ENCODE measurements at regions not wholly inside any gene's neighbourhood (a gene's known extent, or its start where the extent isn't known, plus 50 kb on each side); places are given as distances from the start of the nearest gene placed in this dataset.

GRCh38 chr10:23693925-23694324 lies 255.1 kb downstream of the OTUD1 start:
- Histone ChIP-seq H3K4me3 (ENCODE audit: low read depth, low read length) (no peak overlapping the region), H3K27me3 (ENCODE audit: control insufficient read depth, insufficient read depth, low read length) (peaks cover 6% of the 10 kb centered on the region), H3K9me3 (ENCODE audit: control insufficient read depth, insufficient read depth, low read length) (peaks cover 18% of the 10 kb centered on the region; the same call in 1 of the 2 replicates), H3K27ac (ENCODE audit: low read depth, low read length) (no peak overlapping the region)
- no peak for TF ChIP-seq CTCF (IDR thresholded peaks at IDR 0.05; ENCODE audit: low read depth, low read length)
- ChIA-PET POLR2A (no interaction called here), CTCF (interaction anchor here (0.7 kb wide), 1 partner anchor 399 kb away, joined by 3 read pairs; no protein-coding TSS in a partner anchor)
- no peak for DNase-seq (ENCODE audit: low read depth, low spot score)

GRCh38 chr10:23694446-23694920 lies 255.6 kb downstream of the OTUD1 start:
- ChIA-PET POLR2A (no interaction called here), CTCF (interaction anchor here (0.7 kb wide), 1 partner anchor 400 kb away, joined by 3 read pairs; no protein-coding TSS in a partner anchor)
- Histone ChIP-seq H3K4me3 (ENCODE audit: low read depth, low read length) (no peak overlapping the region), H3K9me3 (ENCODE audit: control insufficient read depth, insufficient read depth, low read length) (peaks cover 18% of the 10 kb centered on the region; the same call in 1 of the 2 replicates), H3K27ac (ENCODE audit: low read depth, low read length) (no peak overlapping the region), H3K27me3 (ENCODE audit: control insufficient read depth, insufficient read depth, low read length) (peaks cover 6% of the 10 kb centered on the region)
- TF ChIP-seq CTCF (IDR thresholded peaks at IDR 0.05; ENCODE audit: low read depth, low read length), result no peak
- no peak for DNase-seq (ENCODE audit: low read depth, low spot score)

GRCh38 chr10:23694921-23695824 lies 256.3 kb downstream of the OTUD1 start:
- Histone ChIP-seq H3K9me3 (ENCODE audit: control insufficient read depth, insufficient read depth, low read length) (peaks cover 18% of the 10 kb centered on the region; the same call in 1 of the 2 replicates), H3K27ac (ENCODE audit: low read depth, low read length) (no peak overlapping the region), H3K4me3 (ENCODE audit: low read depth, low read length) (no peak overlapping the region), H3K27me3 (ENCODE audit: control insufficient read depth, insufficient read depth, low read length) (peaks cover 6% of the 10 kb centered on the region)
- CTCF ChIA-PET, result no interaction called here
- DNase-seq (ENCODE audit: low read depth, low spot score), result no peak
- POLR2A ChIA-PET, result no interaction called here
- TF ChIP-seq CTCF (IDR thresholded peaks at IDR 0.05; ENCODE audit: low read depth, low read length), result no peak

- no peak overlapping the region for H3K27ac ChIP-seq (ENCODE audit: low read depth, low read length)
- H3K9me3 ChIP-seq (ENCODE audit: control insufficient read depth, insufficient read depth, low read length), result peaks cover 18% of the 10 kb centered on the region; the same call in 1 of the 2 replicates
- no peak for DNase-seq (ENCODE audit: low read depth, low spot score)
- H3K4me3 ChIP-seq (ENCODE audit: low read depth, low read length), result no peak overlapping the region
- CTCF ChIA-PET, result no interaction called here
- TF ChIP-seq CTCF (IDR thresholded peaks at IDR 0.05; ENCODE audit: low read depth, low read length), result no peak
- POLR2A ChIA-PET, result no interaction called here
- H3K27me3 ChIP-seq (ENCODE audit: control insufficient read depth, insufficient read depth, low read length), result peaks cover 6% of the 10 kb centered on the region
Observed at GRCh38 chr10:23695825-23696420, 257.0 kb downstream of the OTUD1 start.

GRCh38 chr10:23696476-23696875 lies 257.6 kb downstream of the OTUD1 start:
- Histone ChIP-seq H3K27me3 (ENCODE audit: control insufficient read depth, insufficient read depth, low read length) (peaks cover 6% of the 10 kb centered on the region), H3K4me3 (ENCODE audit: low read depth, low read length) (no peak overlapping the region), H3K27ac (ENCODE audit: low read depth, low read length) (no peak overlapping the region), H3K9me3 (ENCODE audit: control insufficient read depth, insufficient read depth, low read length) (peaks cover 18% of the 10 kb centered on the region; the same call in 1 of the 2 replicates)
- no peak for DNase-seq (ENCODE audit: low read depth, low spot score)
- POLR2A ChIA-PET, result no interaction called here
- no peak for TF ChIP-seq CTCF (IDR thresholded peaks at IDR 0.05; ENCODE audit: low read depth, low read length)
- CTCF ChIA-PET, result no interaction called here
